H9 (cell line): ENCODE measurements at regions not wholly inside any gene's neighbourhood (a gene's known extent, or its start where the extent isn't known, plus 50 kb on each side); places are given as distances from the start of the nearest gene placed in this dataset.

ENCODE experiments used
- DNase-seq: peaks from one replicate; pipeline ENCODE4 v3.0.0-alpha.2; 2017
- H2AFZ ChIP-seq: one replicate; pipeline ENCODE4 v1.6.1; 2013; ENCODE audit warnings: mild to moderate bottlenecking, low read length, control low read depth, moderate library complexity
- H2AK5ac ChIP-seq: 2 replicates; pipeline ENCODE4 v1.6.1; 2013; ENCODE audit warnings: low read length, control low read depth, mixed read lengths; ENCODE audit not compliant: insufficient read length
- H2BK120ac ChIP-seq: one replicate; pipeline ENCODE4 v1.6.1; 2013; ENCODE audit warnings: low read depth, mild to moderate bottlenecking, low read length, control low read depth, inconsistent platforms; ENCODE audit not compliant: poor library complexity, severe bottlenecking
- H2BK12ac ChIP-seq: 2 replicates; pipeline ENCODE4 v1.6.1; 2013; ENCODE audit warnings: low read length, control low read depth, mixed read lengths, low read depth; ENCODE audit not compliant: insufficient read length
- H2BK15ac ChIP-seq: 2 replicates; pipeline ENCODE4 v1.6.1; 2013; ENCODE audit warnings: low read depth, low read length, control low read depth
- H2BK20ac ChIP-seq: one replicate; pipeline ENCODE4 v1.6.1; 2013; ENCODE audit warnings: low read depth, mild to moderate bottlenecking, low read length, control low read depth, inconsistent platforms; ENCODE audit not compliant: poor library complexity, severe bottlenecking
- H2BK5ac ChIP-seq: 2 replicates; pipeline ENCODE4 v1.6.1; 2013; ENCODE audit warnings: low read length, control low read depth, mixed read lengths; ENCODE audit not compliant: insufficient read length
- H3K14ac ChIP-seq: 2 replicates; pipeline ENCODE4 v1.6.1; 2013; ENCODE audit warnings: low read length, control low read depth; ENCODE audit not compliant: insufficient read depth
- H3K18ac ChIP-seq: 2 replicates; pipeline ENCODE4 v1.6.1; 2013; ENCODE audit warnings: low read depth, mild to moderate bottlenecking, mixed read lengths, low read length, control low read depth; ENCODE audit not compliant: insufficient read length
- H3K23ac ChIP-seq: 2 replicates; pipeline ENCODE4 v1.6.1; 2013; ENCODE audit warnings: low read length, control low read depth, mixed read lengths, low read depth; ENCODE audit not compliant: insufficient read length
- H3K23me2 ChIP-seq: 2 replicates; pipeline ENCODE4 v1.6.1; 2013; ENCODE audit warnings: low read depth, mild to moderate bottlenecking, mixed read lengths, low read length, control low read depth; ENCODE audit not compliant: insufficient read length, poor library complexity, severe bottlenecking
- H3K27ac ChIP-seq: 2 replicates; pipeline ENCODE4 v1.5.1; 2013; ENCODE audit warnings: low read length, control low read depth, mixed read lengths, low read depth; ENCODE audit not compliant: insufficient read length
- H3K27me3 ChIP-seq: 2 replicates; pipeline ENCODE4 v1.6.1; 2013; ENCODE audit warnings: low read length, control low read depth, inconsistent platforms; ENCODE audit not compliant: insufficient read depth
- H3K4ac ChIP-seq: 2 replicates; pipeline ENCODE4 v1.6.1; 2013; ENCODE audit warnings: low read depth, mild to moderate bottlenecking, control low read depth, inconsistent platforms, low read length, moderate library complexity
- H3K4me1 ChIP-seq: 2 replicates; pipeline ENCODE4 v1.6.1; 2013; ENCODE audit warnings: low read length, control low read depth, inconsistent platforms; ENCODE audit not compliant: insufficient read depth
- H3K4me2 ChIP-seq: 2 replicates; pipeline ENCODE4 v1.6.1; 2013; ENCODE audit warnings: low read length, control low read depth, mixed read lengths; ENCODE audit not compliant: insufficient read length, insufficient read depth
- H3K56ac ChIP-seq: 2 replicates; pipeline ENCODE4 v1.6.1; 2013; ENCODE audit warnings: low read depth, mild to moderate bottlenecking, mixed read lengths, low read length, control low read depth; ENCODE audit not compliant: insufficient read length
- H3K79me1 ChIP-seq: 2 replicates; pipeline ENCODE4 v1.6.1; 2013; ENCODE audit warnings: low read depth, mild to moderate bottlenecking, moderate library complexity, low read length, control low read depth, inconsistent platforms; ENCODE audit not compliant: insufficient read depth, poor library complexity, severe bottlenecking
- H3K79me2 ChIP-seq: 2 replicates; pipeline ENCODE4 v1.6.1; 2013; ENCODE audit warnings: low read length, control low read depth, inconsistent platforms; ENCODE audit not compliant: insufficient read depth
- H3K9ac ChIP-seq: 2 replicates; pipeline ENCODE4 v1.6.1; 2013; ENCODE audit warnings: low read length, control low read depth, mixed read lengths; ENCODE audit not compliant: insufficient read length; ENCODE audit errors: extremely low read depth
- H3K9me3 ChIP-seq: one replicate; pipeline ENCODE4 v1.6.1; 2013; ENCODE audit warnings: low read depth, low read length, inconsistent platforms; ENCODE audit not compliant: control insufficient read depth
- H3T11ph ChIP-seq: one replicate; pipeline ENCODE4 v1.6.1; 2013; ENCODE audit warnings: mild to moderate bottlenecking, low read length, control low read depth, inconsistent platforms
- H4K20me1 ChIP-seq: one replicate; pipeline ENCODE4 v1.6.1; 2013; ENCODE audit not compliant: control insufficient read depth, insufficient read length, insufficient read depth
- H4K5ac ChIP-seq: 2 replicates; pipeline ENCODE4 v1.6.1; 2013; ENCODE audit warnings: low read depth, mild to moderate bottlenecking, mixed read lengths, low read length, control low read depth; ENCODE audit not compliant: insufficient read length
- H4K8ac ChIP-seq: replicated peaks from 2 replicates; pipeline ENCODE4 v1.6.1; 2013; ENCODE audit warnings: low read length, control low read depth, mixed read lengths, low read depth; ENCODE audit not compliant: insufficient read length
- H4K91ac ChIP-seq: 2 replicates; pipeline ENCODE4 v1.6.1; 2013; ENCODE audit warnings: low read depth, mild to moderate bottlenecking, moderate library complexity, mixed read lengths, low read length, control low read depth; ENCODE audit not compliant: insufficient read length
- H3K27ac Mint-ChIP-seq, 3 experiments: 2 replicates in 2 of 3; 3 replicates in 1 of 3; pipeline ENCODE4 v1.8.0; 2020 to 2021; ENCODE audit warnings: mixed read lengths in 3 of 3, mild to moderate bottlenecking in 1 of 3, moderate library complexity in 1 of 3
- H3K27me3 Mint-ChIP-seq: 2 replicates; pipeline ENCODE4 v1.8.0; 2021; ENCODE audit warnings: low read depth, mild to moderate bottlenecking, moderate library complexity, mixed read lengths
- H3K36me3 Mint-ChIP-seq, 3 experiments: 2 replicates in 2 of 3; 3 replicates in 1 of 3; pipeline ENCODE4 v1.8.0; 2020 to 2021; ENCODE audit warnings: low read depth in 3 of 3, mixed read lengths in 3 of 3; ENCODE audit not compliant: insufficient read depth in 1 of 3
- H3K4me1 Mint-ChIP-seq, 2 experiments: 2 replicates each; pipeline ENCODE4 v1.8.0; 2020; ENCODE audit warnings: mixed read lengths in 2 of 2
- H3K4me3 Mint-ChIP-seq, 2 experiments: 2 replicates in 1 of 2; 3 replicates in 1 of 2; pipeline ENCODE4 v1.8.0; 2020 to 2021; ENCODE audit warnings: mild to moderate bottlenecking in 2 of 2, mixed read lengths in 2 of 2, moderate library complexity in 1 of 2
- H3K9me3 Mint-ChIP-seq, 2 experiments: 2 replicates in 1 of 2; 3 replicates in 1 of 2; pipeline ENCODE4 v1.8.0; 2020; ENCODE audit warnings: mild to moderate bottlenecking in 2 of 2, mixed read lengths in 2 of 2, moderate library complexity in 1 of 2
- CTCF ChIP-seq: fragments of 200-600 bp; sonication (generic); conservative IDR thresholded peaks from 3 replicates; pipeline ENCODE4 v1.8.0; 2021; ENCODE audit warnings: antibody characterized with exemption, mild to moderate bottlenecking
- WGBS: extraction: QIAGEN DNeasy Blood & Tissue Kit; methylation state at CpG from one replicate; pipeline ENCODE4 v1.1.7; 2013; ENCODE audit warnings: missing lambda C conversion rate, low lambda C conversion rate, mixed read lengths; ENCODE audit not compliant: insufficient read length; ENCODE audit errors: extremely low coverage; 5-methylcytosine and 5-hydroxymethylcytosine counted together

- Histone ChIP-seq H3K4me1 (no peaks in the 10 kb centered on the region), H3K27ac (no peak overlapping the region)
- WGBS = no CpG with 5 or more reads among the region's 1 CpG
These were observed 201.6 kb downstream of the QDPR start for GRCh38 chr4:17310269-17310652.

More at GRCh38 chr4:17310269-17310652, 201.6 kb downstream of the QDPR start:
- no peak overlapping the region for H3K18ac ChIP-seq
- H3K4me2 ChIP-seq = no peak overlapping the region
- Mint-ChIP-seq H3K36me3 (peaks cover 0 to 4% (median 0%) of the 10 kb centered on the region in 3 experiments; a peak in 1 of 7 replicates), H3K4me1 (no peaks in the 10 kb centered on the region), H3K9me3 (peaks cover 0 to 3% of the 10 kb centered on the region in 2 experiments; a peak in 3 of 5 replicates), H3K27me3 (no peaks in the 10 kb centered on the region), H3K27ac (no peak overlapping the region), H3K4me3 (no peak overlapping the region)
- no peak overlapping the region for H2BK120ac ChIP-seq
- H3T11ph ChIP-seq = no peak overlapping the region
- H4K8ac ChIP-seq = no peak overlapping the region
- no peaks in the 10 kb centered on the region for H3K23me2 ChIP-seq
- H2AFZ ChIP-seq = no peak overlapping the region
- H4K91ac ChIP-seq = no peak overlapping the region
- no peaks in the 10 kb centered on the region for H3K9me3 ChIP-seq
- no peaks in the 10 kb centered on the region for H3K79me1 ChIP-seq
- H3K23ac ChIP-seq = no peak overlapping the region
- no peak for TF ChIP-seq CTCF
- H4K5ac ChIP-seq = no peak overlapping the region
- no peak overlapping the region for H2BK12ac ChIP-seq
- no peak overlapping the region for H2BK20ac ChIP-seq
- H2BK15ac ChIP-seq = no peak overlapping the region
- H2AK5ac ChIP-seq = no peak overlapping the region
- H3K4ac ChIP-seq = no peak overlapping the region
- no peaks in the 10 kb centered on the region for H3K27me3 ChIP-seq
- no peaks in the 10 kb centered on the region for H3K79me2 ChIP-seq
- H2BK5ac ChIP-seq = no peak overlapping the region
- no peaks in the 10 kb centered on the region for H4K20me1 ChIP-seq
- DNase-seq = no peak
- H3K14ac ChIP-seq = no peak overlapping the region
- H3K9ac ChIP-seq = no peak overlapping the region
- H3K56ac ChIP-seq = no peak overlapping the region
